Psoas muscle (tissue), 7 donors: ENCODE measurements at regions not wholly inside any gene's neighbourhood (a gene's known extent, or its start where the extent isn't known, plus 50 kb on each side); places are given as distances from the start of the nearest gene placed in this dataset.

ENCODE experiments used
- ATAC-seq, 4 donors: fragments of 200-7000 bp; cut with Tn5 transposase; one replicate each; pipeline ENCODE4 v1.9.1; 2020; ENCODE audit warnings: moderate library complexity in 3 of 4, mild to moderate bottlenecking in 2 of 4
- DNase-seq, 2 donors: peaks; one replicate each; pipeline ENCODE4 v3.0.0-alpha.2; 2020
- H3K27ac ChIP-seq: fragments of 200-600 bp; one replicate; pipeline ENCODE4 v1.8.0; 2022
- H3K27me3 ChIP-seq, 3 donors: fragments of 200-600 bp in 1 of 3; one replicate each; pipeline versions ENCODE4 v1.6.1 to v1.8.0; 2013 to 2022; ENCODE audit warnings: low read length in 2 of 3, mild to moderate bottlenecking in 2 of 3, moderate library complexity in 1 of 3; ENCODE audit not compliant: insufficient read depth in 3 of 3
- H3K36me3 ChIP-seq, 2 donors: fragments of 200-600 bp in 1 of 2; one replicate each; pipeline versions ENCODE4 v1.6.1 to v1.8.0; 2013 to 2022; ENCODE audit warnings: low read depth in 1 of 2, mild to moderate bottlenecking in 1 of 2, moderate library complexity in 1 of 2; ENCODE audit not compliant: insufficient read depth in 1 of 2
- H3K4me1 ChIP-seq: fragments of 200-600 bp; one replicate; pipeline ENCODE4 v1.8.0; 2022
- H3K4me3 ChIP-seq: fragments of 200-600 bp; one replicate; pipeline ENCODE4 v1.8.0; 2022; ENCODE audit warnings: mild to moderate bottlenecking
- H3K9me3 ChIP-seq: fragments of 200-600 bp; one replicate; pipeline ENCODE4 v1.8.0; 2022
- WGBS, 3 donors: extraction: QIAGEN DNeasy Blood & Tissue Kit; methylation state at CpG; one replicate each; pipeline versions ENCODE4 v1.1.6 to v1.1.7; 2013; 5-methylcytosine and 5-hydroxymethylcytosine counted together
- intact Hi-C, 2 donors: fragments of 100-400 bp; cut with DNase I; formaldehyde crosslinking; loops; one replicate each; pipeline versions ENCODE4 v1.11.0 to v1.14.2; 2022
- TF ChIP-seq, protein P1 (sequence below): fragments of 200-600 bp; IDR thresholded peaks from one replicate; pipeline ENCODE4 v1.8.0; 2022; ENCODE audit warnings: antibody characterized with exemption
- donor health status: healthy with polysubstance abuse.
- donor health status: DM: no; HTN: no; CAD: no; lungs with moderate emphysema.
- donor health status: Bipolar disorder and iron deficiency.
- donor health status: healthy.
- donor health status: DM: yes; HTN: yes; CAD: no.
- donor health status: DM: no; HTN: no; CAD: no.
- donor health status: DM: yes; HTN: yes; CAD: no.

DNA sequence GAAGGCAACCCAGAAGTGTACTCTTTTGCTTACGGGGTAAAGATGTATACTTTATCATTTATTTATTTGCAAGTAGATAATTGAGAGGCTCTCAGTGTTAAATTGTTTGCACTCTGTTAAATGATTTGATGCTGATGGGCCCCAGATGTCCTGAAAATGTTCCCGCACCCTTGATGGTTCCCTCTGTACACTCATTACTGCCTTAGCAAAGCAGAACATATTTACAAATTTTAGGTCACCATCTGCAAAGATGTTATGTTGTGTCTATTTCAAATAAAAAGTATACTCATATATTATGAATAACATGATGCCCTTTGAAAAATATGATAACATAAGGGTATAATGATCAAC, 240.5 kb upstream of the SNX7 start:
- Histone ChIP-seq H3K27me3 (no peaks in the 10 kb centered on the region), H3K36me3 (no peaks in the 10 kb centered on the region), H3K4me3 (no peak overlapping the region), H3K27ac (no peak overlapping the region), H3K4me1 (no peaks in the 10 kb centered on the region), H3K9me3 (no peaks in the 10 kb centered on the region)
- ATAC-seq (no peak), DNase-seq (no peak)
- WGBS, 3 donors = 84 to 98% (median 93%) methylated on average over 2 of the region's 2 CpGs
- intact Hi-C loops = no loop called here
- TF ChIP-seq, protein P1, sequence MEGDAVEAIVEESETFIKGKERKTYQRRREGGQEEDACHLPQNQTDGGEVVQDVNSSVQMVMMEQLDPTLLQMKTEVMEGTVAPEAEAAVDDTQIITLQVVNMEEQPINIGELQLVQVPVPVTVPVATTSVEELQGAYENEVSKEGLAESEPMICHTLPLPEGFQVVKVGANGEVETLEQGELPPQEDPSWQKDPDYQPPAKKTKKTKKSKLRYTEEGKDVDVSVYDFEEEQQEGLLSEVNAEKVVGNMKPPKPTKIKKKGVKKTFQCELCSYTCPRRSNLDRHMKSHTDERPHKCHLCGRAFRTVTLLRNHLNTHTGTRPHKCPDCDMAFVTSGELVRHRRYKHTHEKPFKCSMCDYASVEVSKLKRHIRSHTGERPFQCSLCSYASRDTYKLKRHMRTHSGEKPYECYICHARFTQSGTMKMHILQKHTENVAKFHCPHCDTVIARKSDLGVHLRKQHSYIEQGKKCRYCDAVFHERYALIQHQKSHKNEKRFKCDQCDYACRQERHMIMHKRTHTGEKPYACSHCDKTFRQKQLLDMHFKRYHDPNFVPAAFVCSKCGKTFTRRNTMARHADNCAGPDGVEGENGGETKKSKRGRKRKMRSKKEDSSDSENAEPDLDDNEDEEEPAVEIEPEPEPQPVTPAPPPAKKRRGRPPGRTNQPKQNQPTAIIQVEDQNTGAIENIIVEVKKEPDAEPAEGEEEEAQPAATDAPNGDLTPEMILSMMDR = no peak

DNA sequence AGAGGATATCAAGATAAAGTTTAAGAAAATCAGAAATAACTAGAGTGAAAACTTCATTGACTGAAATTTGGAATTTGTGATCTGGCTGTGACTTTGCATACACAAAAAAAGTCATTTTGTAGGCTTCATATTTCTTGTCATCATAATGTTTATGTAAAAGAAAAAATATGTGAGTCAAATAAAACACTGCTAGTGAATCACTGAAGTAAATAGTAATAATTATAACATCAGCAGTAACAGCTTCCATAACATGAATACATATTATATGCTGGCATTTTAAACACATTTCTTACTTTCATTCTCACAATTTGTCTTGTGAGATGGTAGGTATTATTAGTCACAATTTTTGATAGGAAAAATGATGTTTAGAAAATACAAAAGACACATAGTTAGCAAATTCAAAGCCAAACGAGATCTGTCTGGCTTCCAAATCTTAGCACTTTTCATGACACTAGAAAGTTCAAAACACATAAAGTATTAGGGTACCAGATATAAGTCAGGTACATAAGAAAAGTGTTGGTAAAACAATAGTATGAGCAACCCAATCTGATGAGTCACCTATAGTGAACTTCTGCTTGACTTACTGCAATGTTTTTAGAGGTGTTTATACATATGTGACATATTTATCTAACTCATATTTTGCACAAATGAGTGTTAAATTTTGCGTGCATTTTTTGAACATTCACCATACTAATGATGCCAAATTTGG, 241.0 kb upstream of the SNX7 start:
- no peak overlapping the region for H3K4me3 ChIP-seq
- H3K9me3 ChIP-seq = no peaks in the 10 kb centered on the region
- H3K27me3 ChIP-seq = no peaks in the 10 kb centered on the region
- DNase-seq = no peak
- H3K4me1 ChIP-seq = no peaks in the 10 kb centered on the region
- no peak overlapping the region for H3K27ac ChIP-seq
- 24 to 34% (median 27%) methylated on average over 2 of the region's 2 CpGs for WGBS, 3 donors
- intact Hi-C loops = no loop called here
- TF ChIP-seq, protein P1 = no peak
- H3K36me3 ChIP-seq = no peaks in the 10 kb centered on the region
- no peak for ATAC-seq

DNA sequence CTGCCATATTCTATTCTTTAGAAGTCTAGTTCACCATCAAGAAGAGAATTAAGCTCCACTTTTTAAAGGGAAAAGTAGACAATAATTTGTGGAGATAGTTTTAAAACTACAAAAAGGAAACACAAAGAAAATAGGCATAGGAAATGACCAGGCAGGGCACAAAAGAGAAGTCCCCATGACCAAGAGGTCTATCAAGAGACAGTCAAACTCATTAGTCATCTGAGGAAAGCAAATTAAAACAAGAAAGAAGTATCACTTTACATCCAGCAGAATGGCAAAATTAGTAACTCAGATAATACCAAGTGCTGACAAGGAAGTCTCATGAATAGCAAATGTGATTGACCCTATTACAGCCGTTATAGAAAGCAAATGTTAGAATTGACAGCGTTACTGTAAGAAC, 243.7 kb upstream of the SNX7 start:
- DNase-seq (no peak), ATAC-seq (no peak)
- no peak overlapping the region for H3K27ac ChIP-seq
- H3K27me3 ChIP-seq = no peaks in the 10 kb centered on the region
- WGBS, 3 donors = 90 to 93% (median 90%) methylated on average over 2 of the region's 2 CpGs
- TF ChIP-seq, protein P1 = no peak
- no peak overlapping the region for H3K4me3 ChIP-seq
- intact Hi-C loops = no loop called here
- H3K36me3 ChIP-seq = no peaks in the 10 kb centered on the region
- H3K4me1 ChIP-seq = no peaks in the 10 kb centered on the region
- H3K9me3 ChIP-seq = no peaks in the 10 kb centered on the region

DNA sequence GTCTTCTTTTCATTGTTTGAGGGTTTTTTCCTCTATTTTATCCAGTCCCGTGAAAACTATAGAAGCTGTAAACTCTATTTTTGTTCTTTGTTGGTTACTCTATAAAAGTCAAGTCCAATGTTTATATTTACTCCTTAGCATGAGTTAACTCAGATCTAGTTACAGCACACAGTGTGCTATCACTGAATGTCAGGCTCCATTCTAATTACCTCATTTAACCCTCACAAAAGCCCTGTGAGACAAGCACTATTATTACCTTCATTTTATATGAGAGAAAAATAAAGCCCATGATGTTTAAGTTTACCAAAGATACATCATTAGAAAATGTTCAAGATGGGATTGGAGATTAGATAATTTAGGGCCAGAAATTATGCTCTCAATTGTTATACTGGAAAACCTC, 251.4 kb upstream of the SNX7 start:
- 16 to 67% (median 38%) methylated on average over 1 of the region's 1 CpG for WGBS, 3 donors
- H3K27me3 ChIP-seq = no peaks in the 10 kb centered on the region

More for the DNA sequence above, 251.4 kb upstream of the SNX7 start:
- Histone ChIP-seq H3K4me3 (no peak overlapping the region), H3K9me3 (no peaks in the 10 kb centered on the region), H3K36me3 (no peaks in the 10 kb centered on the region), H3K4me1 (no peaks in the 10 kb centered on the region), H3K27ac (no peak overlapping the region)
- TF ChIP-seq, protein P1 = no peak
- intact Hi-C loops = no loop called here
- ATAC-seq = peak in 2 of 4 donors; percentile 80 to 96
- DNase-seq = no peak
